ENCODE measurements at regions not wholly inside any gene's neighbourhood (a gene's known extent, or its start where the extent isn't known, plus 50 kb on each side); places are given as distances from the start of the nearest gene placed in this dataset.

DNA sequence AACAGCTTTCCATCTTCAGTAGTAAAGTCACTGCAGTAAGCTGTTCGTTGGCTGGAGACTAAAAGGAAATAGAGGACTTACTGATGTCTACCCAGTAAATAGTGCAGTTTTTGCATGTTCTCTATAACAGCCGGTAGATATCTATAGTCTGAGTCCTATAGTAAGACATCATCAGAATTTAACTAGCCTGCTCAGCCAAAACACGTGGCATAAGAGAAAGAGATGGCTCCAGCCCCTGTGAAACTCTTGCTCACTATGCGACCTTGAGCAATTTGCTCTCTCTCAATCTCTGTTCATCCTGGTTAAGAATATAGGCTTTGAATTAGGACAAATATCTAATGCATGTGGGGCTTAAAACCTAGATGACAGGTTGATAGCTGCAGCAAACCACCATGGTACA lies 201.6 kb upstream of the PAPPA start:
- Histone ChIP-seq H3K9ac (ENCODE audit: extremely low read depth, insufficient read length, low read length) (no peak overlapping the region), H3K79me2 (ENCODE audit: insufficient read depth, low read length) (no peaks in the 10 kb centered on the region), H3K27ac (ENCODE audit: insufficient read length, low read depth, low read length) (no peak overlapping the region), H3K18ac (ENCODE audit: insufficient read length, low read depth, low read length) (no peak overlapping the region), H3K14ac (ENCODE audit: insufficient read depth, low read length) (no peak overlapping the region), H3K79me1 (ENCODE audit: insufficient read depth, low read depth, low read length, poor library complexity, severe bottlenecking) (no peaks in the 10 kb centered on the region), H2BK15ac (ENCODE audit: low read depth, low read length) (no peak overlapping the region), H3K4me1 (ENCODE audit: insufficient read depth, low read length) (no peaks in the 10 kb centered on the region), H2BK12ac (ENCODE audit: insufficient read length, low read depth, low read length) (no peak overlapping the region), H4K20me1 (ENCODE audit: control insufficient read depth, insufficient read depth, insufficient read length) (no peaks in the 10 kb centered on the region), H3K23ac (ENCODE audit: insufficient read length, low read depth, low read length) (no peak overlapping the region), H3K4ac (ENCODE audit: low read depth, low read length) (no peak overlapping the region), H2AFZ (ENCODE audit: low read length) (no peak overlapping the region), H3K27me3 (ENCODE audit: insufficient read depth, low read length) (no peaks in the 10 kb centered on the region), H3K56ac (ENCODE audit: insufficient read length, low read depth, low read length) (no peak overlapping the region), H2BK5ac (ENCODE audit: insufficient read length, low read length) (no peak overlapping the region), H3K23me2 (ENCODE audit: insufficient read length, low read depth, low read length, poor library complexity, severe bottlenecking) (no peaks in the 10 kb centered on the region), H4K5ac (ENCODE audit: insufficient read length, low read depth, low read length) (no peak overlapping the region), H2BK120ac (ENCODE audit: low read depth, low read length, poor library complexity, severe bottlenecking) (no peak overlapping the region), H3K9me3 (ENCODE audit: control insufficient read depth, low read depth, low read length) (no peaks in the 10 kb centered on the region), H4K91ac (ENCODE audit: insufficient read length, low read depth, low read length) (no peak overlapping the region), H3T11ph (ENCODE audit: low read length) (no peak overlapping the region), H4K8ac (replicated peaks; ENCODE audit: insufficient read length, low read depth, low read length) (no peak overlapping the region), H3K4me2 (ENCODE audit: insufficient read depth, insufficient read length, low read length) (no peak overlapping the region), H2AK5ac (ENCODE audit: insufficient read length, low read length) (no peak overlapping the region), H2BK20ac (ENCODE audit: low read depth, low read length, poor library complexity, severe bottlenecking) (no peak overlapping the region)
- Mint-ChIP-seq H3K4me3 (no peak overlapping the region), H3K27ac (no peak overlapping the region), H3K36me3 (ENCODE audit: insufficient read depth in 1 of 3, low read depth in 3 of 3) (no peaks in the 10 kb centered on the region), H3K9me3 (peaks cover 0 to 2% of the 10 kb centered on the region in 2 experiments; a peak in 2 of 5 replicates), H3K4me1 (peaks cover 0 to 3% of the 10 kb centered on the region in 2 experiments; a peak in 1 of 4 replicates), H3K27me3 (ENCODE audit: low read depth) (no peaks in the 10 kb centered on the region)
- no peak for DNase-seq
- TF ChIP-seq, protein P1, sequence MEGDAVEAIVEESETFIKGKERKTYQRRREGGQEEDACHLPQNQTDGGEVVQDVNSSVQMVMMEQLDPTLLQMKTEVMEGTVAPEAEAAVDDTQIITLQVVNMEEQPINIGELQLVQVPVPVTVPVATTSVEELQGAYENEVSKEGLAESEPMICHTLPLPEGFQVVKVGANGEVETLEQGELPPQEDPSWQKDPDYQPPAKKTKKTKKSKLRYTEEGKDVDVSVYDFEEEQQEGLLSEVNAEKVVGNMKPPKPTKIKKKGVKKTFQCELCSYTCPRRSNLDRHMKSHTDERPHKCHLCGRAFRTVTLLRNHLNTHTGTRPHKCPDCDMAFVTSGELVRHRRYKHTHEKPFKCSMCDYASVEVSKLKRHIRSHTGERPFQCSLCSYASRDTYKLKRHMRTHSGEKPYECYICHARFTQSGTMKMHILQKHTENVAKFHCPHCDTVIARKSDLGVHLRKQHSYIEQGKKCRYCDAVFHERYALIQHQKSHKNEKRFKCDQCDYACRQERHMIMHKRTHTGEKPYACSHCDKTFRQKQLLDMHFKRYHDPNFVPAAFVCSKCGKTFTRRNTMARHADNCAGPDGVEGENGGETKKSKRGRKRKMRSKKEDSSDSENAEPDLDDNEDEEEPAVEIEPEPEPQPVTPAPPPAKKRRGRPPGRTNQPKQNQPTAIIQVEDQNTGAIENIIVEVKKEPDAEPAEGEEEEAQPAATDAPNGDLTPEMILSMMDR (conservative IDR thresholded peaks at IDR 0.05), result no peak
- no CpG with 5 or more reads among the region's 4 CpGs for WGBS (ENCODE audit: extremely low coverage, insufficient read length, low lambda C conversion rate)
